GM18867 (cell line): ENCODE measurements at regions not wholly inside any gene's neighbourhood (a gene's known extent, or its start where the extent isn't known, plus 50 kb on each side); places are given as distances from the start of the nearest gene placed in this dataset.
A peak's percentile ranks its signal among the peaks of the same experiment; 100 is the strongest.

Experiments
- ATAC-seq: cut with Tn5 transposase; IDR thresholded peaks from one replicate; pipeline ENCODE4 v1.9.1; 2021; ENCODE audit warnings: mild to moderate bottlenecking, moderate library complexity; ENCODE audit not compliant: unreplicated experiment

DNA sequence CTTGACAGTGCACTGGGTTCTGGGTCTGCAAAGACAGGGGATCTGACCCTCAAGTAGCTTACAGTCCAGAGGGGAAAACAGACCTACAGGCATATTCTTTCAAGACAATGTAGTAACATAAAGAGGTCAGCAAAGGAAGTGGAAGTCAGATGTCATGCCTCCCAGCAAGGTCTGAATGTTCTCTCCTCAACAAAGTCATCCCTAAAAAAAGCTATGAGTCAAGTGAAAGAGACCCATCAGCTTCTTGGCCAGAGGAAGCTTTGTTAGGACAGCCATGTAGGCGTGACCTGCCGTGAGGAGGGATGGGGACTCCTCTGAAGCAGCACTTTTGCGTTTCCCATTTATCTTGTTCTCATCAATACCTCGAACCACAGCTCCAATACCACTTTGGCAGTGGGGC is 331.6 kb upstream of the NR2F2 start:
- ATAC-seq = no peak

DNA sequence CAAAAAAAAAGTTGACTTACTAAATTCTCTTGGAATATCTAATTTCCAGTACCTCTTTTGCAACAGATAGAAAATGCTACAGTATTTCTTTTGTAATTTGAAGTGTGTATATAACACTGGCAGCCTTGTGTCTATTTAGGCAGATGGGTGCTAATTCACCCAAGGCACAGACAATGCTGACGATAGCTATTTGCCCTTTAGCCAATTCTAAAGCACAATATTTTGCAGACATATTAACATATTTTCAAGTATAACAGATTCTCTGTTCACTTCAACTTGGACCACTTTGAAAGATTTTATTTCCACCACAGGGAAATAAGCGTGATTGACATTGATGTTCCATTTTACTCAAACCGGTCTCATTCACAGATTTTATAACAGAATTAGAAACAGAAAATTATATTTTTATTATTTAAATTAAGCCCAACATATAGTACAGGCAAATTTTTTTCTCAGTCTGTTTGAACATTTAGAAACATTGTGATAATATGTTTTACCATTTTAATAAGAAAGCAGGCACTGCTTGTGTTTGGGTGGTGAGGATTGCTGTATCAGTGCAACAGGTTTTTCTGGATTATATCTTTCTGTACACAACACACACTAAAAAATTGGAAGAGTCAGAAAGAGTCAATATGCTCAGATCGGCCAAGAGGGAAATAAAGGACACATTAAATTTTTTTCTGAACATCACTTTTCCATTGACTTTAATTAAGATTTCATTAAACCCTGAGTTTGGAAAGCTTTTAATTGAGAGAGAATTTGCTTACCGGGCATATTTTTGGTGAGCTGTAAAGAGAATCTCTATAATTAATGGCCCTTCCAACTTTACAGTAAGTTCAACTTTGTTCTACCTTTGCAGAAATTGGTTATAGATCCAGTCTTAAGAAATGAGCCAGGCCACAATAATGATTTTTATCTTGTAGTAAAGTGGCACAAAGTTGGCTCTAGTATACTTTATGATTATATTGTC is 327.3 kb upstream of the NR2F2 start:
- no peak for ATAC-seq

DNA sequence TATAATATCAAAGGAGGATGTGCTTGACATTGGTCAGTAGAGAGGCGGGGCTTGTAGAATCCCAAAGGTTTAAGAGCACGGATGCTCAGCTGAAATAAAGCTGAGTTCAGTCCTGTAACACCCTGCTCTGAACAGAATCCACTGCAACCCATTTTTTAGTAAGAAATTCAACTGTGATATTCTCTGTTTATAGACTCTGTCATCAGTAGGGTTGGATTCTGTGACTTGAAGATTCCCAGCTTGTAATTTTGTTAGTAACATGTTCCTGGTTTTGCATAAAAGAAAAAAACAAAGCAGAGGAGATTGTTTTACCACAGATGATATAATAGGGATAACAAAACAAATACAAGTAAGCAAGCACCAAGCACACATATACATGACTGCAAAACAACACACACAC is 324.6 kb upstream of the NR2F2 start:
- no peak for ATAC-seq

DNA sequence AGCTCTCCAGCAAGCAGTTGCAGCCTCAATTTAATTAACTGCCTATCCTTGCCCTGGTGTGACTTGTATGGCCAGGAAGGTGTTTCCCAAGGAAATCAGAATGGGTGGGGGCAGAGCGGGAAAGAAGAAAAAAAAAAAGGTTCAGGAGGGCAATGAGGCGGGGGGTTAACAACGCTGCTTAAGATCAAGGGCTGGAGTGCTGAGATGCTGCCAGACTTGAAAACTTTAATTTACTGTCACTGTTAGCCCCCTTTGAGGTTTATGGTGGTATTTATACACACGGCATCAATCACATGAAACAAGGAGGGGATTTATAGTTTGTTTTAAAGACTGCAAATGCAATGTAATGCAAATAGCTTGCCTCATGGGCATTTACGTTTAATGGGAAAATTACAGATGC is 319.4 kb upstream of the NR2F2 start:
- no peak for ATAC-seq

DNA sequence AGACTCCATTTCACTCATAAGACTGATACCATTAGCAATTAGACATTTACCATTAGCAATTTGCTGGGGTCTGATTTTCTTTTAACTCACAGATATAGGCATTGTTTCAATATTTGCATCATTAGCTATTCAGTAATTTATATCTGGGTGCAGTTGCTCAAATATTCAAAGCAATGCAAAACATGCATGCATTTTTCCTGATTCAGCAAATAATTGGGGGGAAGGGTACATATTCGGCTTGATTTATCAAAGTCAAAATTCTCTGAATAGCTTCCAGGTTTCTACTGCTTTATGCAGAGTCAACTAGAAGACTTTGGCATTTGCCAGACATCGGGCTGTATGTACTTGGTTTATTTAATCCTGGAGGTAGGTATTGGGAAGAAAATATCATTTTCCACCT is 315.6 kb upstream of the NR2F2 start:
- no peak for ATAC-seq

DNA sequence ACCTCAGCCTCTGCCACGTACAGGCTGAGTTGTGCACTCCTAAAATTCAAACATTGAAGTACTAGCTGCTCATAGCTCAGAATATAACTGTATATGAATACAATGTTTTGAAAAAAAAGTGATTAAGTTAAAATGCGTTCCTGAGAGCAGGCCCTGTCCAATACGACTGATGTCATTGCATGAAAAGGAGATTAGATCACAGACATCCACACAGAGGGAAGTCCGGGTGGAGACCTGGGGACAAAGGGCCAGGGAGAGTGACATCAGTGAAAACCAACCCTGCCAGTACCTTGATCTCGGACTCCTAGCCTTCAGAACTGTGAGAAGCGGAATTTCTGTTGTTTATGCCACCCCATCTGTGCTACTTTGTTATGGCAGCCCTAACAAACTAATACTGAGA is 311.4 kb upstream of the NR2F2 start:
- no peak for ATAC-seq

- ATAC-seq = no peak
These were observed 310.4 kb upstream of the NR2F2 start for GRCh38 chr15:96020133-96020532.

- no peak for ATAC-seq
These were observed 309.7 kb upstream of the NR2F2 start for GRCh38 chr15:96020797-96021196.

- no peak for ATAC-seq
These were observed 307.4 kb upstream of the NR2F2 start for GRCh38 chr15:96023081-96023480.

DNA sequence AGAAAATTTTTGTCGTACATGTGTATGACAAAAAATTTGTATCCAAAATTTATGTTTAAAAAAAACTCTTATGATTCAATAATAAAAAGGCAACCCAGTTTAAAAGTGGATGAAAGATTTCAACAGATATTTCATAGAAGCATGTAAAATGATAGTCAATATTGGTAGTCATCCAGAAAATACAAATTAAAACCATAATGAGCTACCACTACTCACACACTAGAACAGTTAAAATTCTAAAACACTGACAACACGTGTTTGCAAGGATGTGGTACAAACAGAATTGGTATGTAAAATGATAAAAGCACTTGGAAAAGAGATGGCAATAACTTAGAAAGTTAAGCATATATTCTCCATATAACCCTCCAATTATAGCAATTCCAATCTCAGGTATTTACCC is 303.0 kb upstream of the NR2F2 start:
- no peak for ATAC-seq

DNA sequence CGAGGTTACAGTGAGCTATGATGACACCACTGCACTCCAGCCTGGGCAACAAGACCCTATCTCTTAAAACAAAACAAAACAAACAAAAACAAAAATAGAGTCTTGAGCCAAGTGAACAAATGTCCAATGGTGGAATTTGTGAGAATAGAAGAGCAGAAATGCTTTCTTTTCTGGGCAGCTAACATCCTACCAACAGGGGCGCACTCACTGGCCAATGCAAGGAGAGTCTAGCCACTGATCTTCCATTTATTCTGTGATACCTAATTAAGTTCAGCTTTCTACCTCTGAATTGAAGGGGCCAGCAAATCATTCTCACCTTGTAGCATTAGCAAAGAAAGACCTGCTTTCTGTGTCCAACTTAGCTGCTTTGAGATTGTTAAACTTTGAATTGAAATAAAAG is 301.9 kb upstream of the NR2F2 start:
- no peak for ATAC-seq

- ATAC-seq = no peak
These were observed 301.3 kb upstream of the NR2F2 start for GRCh38 chr15:96029172-96029571.

GRCh38 chr15:96031426-96032110 is 298.9 kb upstream of the NR2F2 start:
- no peak for ATAC-seq

- no peak for ATAC-seq
These were observed 295.4 kb upstream of the NR2F2 start for GRCh38 chr15:96035091-96035490.

DNA sequence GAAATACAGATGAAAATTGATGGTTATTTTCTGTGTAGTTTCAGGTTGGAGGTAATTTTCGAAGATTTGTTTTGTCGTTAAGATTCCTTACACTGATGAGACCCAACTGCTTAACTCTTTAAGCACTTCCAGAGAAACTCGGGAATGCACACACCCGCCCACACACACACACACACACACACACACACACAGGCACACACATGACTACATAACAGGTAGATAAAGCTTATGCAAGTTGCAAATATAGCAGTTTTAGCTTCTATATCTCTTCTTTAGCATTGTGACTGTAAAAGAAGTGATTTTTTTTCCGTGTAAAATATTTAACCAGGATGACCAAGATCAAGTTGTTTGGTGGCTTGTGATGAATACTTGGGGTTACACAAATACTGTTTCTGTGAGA is 294.9 kb upstream of the NR2F2 start:
- ATAC-seq = no peak

DNA sequence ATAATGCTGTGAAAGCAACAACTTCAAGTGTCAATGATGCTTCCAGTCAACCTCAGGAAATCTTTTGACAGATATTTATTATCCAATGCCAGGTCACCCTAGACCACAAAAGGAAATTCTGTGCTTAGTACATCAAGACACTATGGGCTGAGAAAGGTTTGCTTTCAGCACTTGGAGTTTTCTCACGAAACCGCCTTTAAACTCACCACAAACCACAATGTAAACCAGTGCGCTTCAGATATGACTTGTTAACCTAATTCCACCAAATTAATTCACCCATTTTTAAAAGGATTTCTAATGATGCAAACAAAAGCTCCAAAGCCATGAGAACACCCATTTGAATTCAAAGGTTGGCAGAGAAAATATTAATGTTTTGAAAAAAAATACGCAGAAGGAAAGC is 292.9 kb upstream of the NR2F2 start:
- ATAC-seq = no peak

- no peak for ATAC-seq
These were observed 292.4 kb upstream of the NR2F2 start for GRCh38 chr15:96038131-96038530.

DNA sequence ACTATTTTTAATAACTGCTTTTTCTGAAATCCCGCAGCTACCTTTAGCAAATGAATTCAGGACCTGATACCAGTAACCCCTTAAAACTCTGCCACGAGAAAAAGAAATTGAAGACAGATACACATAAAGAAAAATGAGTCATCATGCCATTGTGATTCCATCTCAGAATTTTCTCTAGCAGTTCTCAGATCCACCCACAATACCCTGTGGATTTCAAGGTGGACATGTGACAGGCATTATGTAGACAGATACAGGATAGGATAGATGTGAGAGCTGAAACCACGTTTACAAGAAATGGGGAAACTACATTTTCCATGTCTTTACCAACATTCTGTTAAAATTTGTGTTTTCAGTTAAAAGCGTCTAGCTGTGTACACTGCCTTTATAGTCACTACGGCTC is 291.9 kb upstream of the NR2F2 start:
- ATAC-seq = no peak

GRCh38 chr15:96041982-96042733 is 288.3 kb upstream of the NR2F2 start:
- ATAC-seq = no peak

DNA sequence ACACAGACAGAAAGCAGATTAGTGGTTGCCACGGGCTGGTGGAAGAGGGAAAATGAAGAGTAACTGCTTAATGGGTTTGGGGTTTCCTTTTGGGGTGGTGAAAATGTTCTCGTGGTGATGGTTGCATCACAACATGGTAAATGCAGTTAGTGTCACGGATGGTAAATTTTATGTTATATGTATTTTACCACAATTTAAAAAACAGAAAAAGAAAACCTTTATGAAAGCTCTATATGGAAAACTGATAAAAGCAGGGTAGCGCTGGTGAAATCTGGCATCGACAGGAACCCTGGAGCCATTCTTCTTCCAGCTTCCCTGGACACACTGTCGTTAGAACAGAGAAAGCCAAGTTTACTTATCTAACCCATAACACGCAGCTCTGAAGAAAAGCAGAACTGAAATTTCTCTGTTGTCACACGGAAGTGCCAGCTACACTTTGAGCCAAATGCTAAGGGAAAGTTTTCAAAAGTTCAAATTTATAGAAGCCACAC is 287.7 kb upstream of the NR2F2 start:
- ATAC-seq = peak; percentile 79

DNA sequence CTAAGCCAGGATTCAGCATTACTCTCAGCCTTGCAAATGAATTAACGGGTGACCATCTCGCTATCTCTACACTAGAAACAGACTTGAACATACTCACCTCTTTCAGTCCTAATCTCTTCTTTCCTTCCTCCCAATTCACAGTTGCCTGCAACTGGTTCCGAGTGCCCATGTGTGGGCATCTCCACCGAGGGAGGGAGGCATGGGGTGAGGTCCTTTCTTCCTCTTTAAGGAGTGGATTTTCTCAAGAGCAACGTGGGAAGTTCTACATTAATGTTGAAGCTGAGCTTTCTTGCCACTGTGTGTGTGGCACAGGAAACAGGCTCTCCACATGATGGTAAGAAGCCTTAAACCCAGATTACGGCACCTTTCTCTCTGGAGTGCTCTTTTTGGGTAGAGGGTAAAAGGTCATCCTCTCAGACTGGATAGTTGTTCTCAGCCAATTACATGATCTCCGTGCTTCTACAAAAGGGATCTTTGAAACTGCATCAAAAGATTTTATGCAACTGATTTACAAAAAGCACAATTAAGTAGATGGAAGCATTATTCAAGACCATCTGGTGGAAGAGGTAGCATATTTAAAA is 286.8 kb upstream of the NR2F2 start:
- no peak for ATAC-seq
